ENCODE measurements at regions not wholly inside any gene's neighbourhood (a gene's known extent, or its start where the extent isn't known, plus 50 kb on each side); places are given as distances from the start of the nearest gene placed in this dataset.

DNA sequence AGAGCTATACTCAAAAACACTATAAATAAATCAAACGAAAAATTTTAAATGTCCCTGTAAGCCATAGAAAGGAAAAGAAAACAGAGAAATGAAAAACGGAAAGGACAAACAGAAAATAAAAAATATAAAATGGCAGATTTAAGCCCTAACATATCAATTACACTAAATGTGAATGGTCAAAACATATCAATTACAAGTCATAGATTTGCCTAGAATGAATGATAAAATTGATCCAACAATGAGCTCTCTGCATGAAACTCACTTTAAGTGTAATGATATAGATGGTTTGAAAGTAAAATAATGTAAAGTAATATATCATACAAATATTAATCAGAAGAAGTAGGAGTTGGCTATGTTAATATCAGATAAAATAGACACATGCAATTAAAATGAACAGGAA, 54.2 kb upstream of the TCF4 start:
- no peak for TF ChIP-seq POLR2A (IDR thresholded peaks at IDR 0.05; ENCODE audit: low read depth, low read length)
- TF ChIP-seq POLR2AphosphoS5 (IDR thresholded peaks at IDR 0.05; ENCODE audit: low read depth, low read length): no peak

Data from GM12892 (cell line).